Transverse colon (tissue), 4 donors: ENCODE measurements at regions not wholly inside any gene's neighbourhood (a gene's known extent, or its start where the extent isn't known, plus 50 kb on each side); places are given as distances from the start of the nearest gene placed in this dataset.
"Not testable (repeated sequence)": the region's sequence is repeated elsewhere in the genome, so short reads cannot be mapped to it uniquely, and the experiment has no call there.

Source experiments
- DNase-seq: peaks from one replicate; pipeline ENCODE4 v3.0.0-alpha.2; 2019
- H3K27ac ChIP-seq, 4 donors: fragments of 200-600 bp; sonication (generic); 2 replicates each; pipeline ENCODE4 v1.5.1; 2016 to 2018; ENCODE audit warnings: inconsistent platforms in 4 of 4
- H3K27me3 ChIP-seq: fragments of 200-600 bp; sonication (generic); 2 replicates; pipeline ENCODE4 v1.5.1; 2017; ENCODE audit warnings: inconsistent platforms
- H3K36me3 ChIP-seq, 4 donors: fragments of 200-600 bp; sonication (generic); 2 replicates each; pipeline ENCODE4 v1.5.1; 2017 to 2019; ENCODE audit warnings: inconsistent platforms in 4 of 4
- H3K4me1 ChIP-seq, 4 donors: fragments of 200-600 bp; sonication (generic); 2 replicates each; pipeline ENCODE4 v1.5.1; 2017 to 2020; ENCODE audit warnings: inconsistent platforms in 4 of 4
- H3K4me3 ChIP-seq, 4 donors: fragments of 200-600 bp; sonication (generic); 1 replicate in 1 of 4; 2 replicates in 3 of 4; pipeline versions ENCODE4 v1.5.1 to v1.6.1; 2017 to 2019; ENCODE audit warnings: inconsistent platforms in 4 of 4
- H3K9me3 ChIP-seq, 2 donors: fragments of 200-600 bp; sonication (generic); 2 replicates each; pipeline ENCODE4 v1.5.1; 2017 to 2019; ENCODE audit warnings: inconsistent platforms in 2 of 2
- CTCF ChIP-seq, 5 experiments: fragments of 200-600 bp in 3 of 5; fragments of 450-650 bp in 2 of 5; sonication (generic) in 3 of 5; IDR thresholded peaks; 1 replicate in 2 of 5; 2 replicates in 3 of 5; pipeline ENCODE4 v1.5.1; 2016 to 2017; ENCODE audit warnings: antibody characterized with exemption in 5 of 5, inconsistent platforms in 3 of 5, mild to moderate bottlenecking in 2 of 5, moderate library complexity in 1 of 5
- EP300 ChIP-seq: sonication (generic); formaldehyde crosslinking; IDR thresholded peaks from one replicate; pipeline ENCODE4 v1.6.1; 2017; ENCODE audit warnings: antibody characterized with exemption, low read depth
- POLR2A ChIP-seq: fragments of 450-650 bp; IDR thresholded peaks from one replicate; pipeline ENCODE4 v1.6.1; 2016; ENCODE audit warnings: antibody characterized with exemption, mild to moderate bottlenecking, moderate library complexity
- POLR2AphosphoS5 ChIP-seq, 3 donors: sonication (generic); formaldehyde crosslinking; IDR thresholded peaks; one replicate each; pipeline ENCODE4 v1.6.1; 2016; ENCODE audit warnings: antibody characterized with exemption in 3 of 3
- WGBS, 2 donors: methylation state at CpG; one replicate each; pipeline ENCODE4 v1.1.5; 2018; ENCODE audit warnings: low coverage in 1 of 2; 5-methylcytosine and 5-hydroxymethylcytosine counted together
- in situ Hi-C, 4 donors: fragments of 200-750 bp; cut with MboI; loops; one replicate each; pipeline versions ENCODE4 v1.15.0 to v1.15.1; 2017; ENCODE audit warnings: low sequenced_read_pairs in 3 of 4, low pct_ligation_motif_present in 1 of 4, low pct_unique_long_range_greater_than_20kb in 1 of 4
- intact Hi-C: fragments of 100-400 bp; cut with DNase I; formaldehyde crosslinking; loops from one replicate; pipeline ENCODE4 v1.15.1; 2023; ENCODE audit warnings: low total_unique reads

GRCh38 chr3:153503873-153504272 is 341.8 kb downstream of the RAP2B start:
- Histone ChIP-seq H3K4me1 (no peaks in the 10 kb centered on the region), H3K4me3 (no peak overlapping the region), H3K27ac (no peak overlapping the region), H3K36me3 (no peaks in the 10 kb centered on the region), H3K27me3 (no peaks in the 10 kb centered on the region), H3K9me3 (no peaks in the 10 kb centered on the region)
- no peak for TF ChIP-seq EP300
- TF ChIP-seq CTCF (IDR thresholded peaks at IDR 0.05), result no peak
- TF ChIP-seq POLR2AphosphoS5 (IDR thresholded peaks at IDR 0.05), result no peak
- TF ChIP-seq POLR2A, result no peak
- intact Hi-C loops, result no loop called here
- in situ Hi-C loops, result no loop called here
- DNase-seq, result no peak
- 83 to 90% methylated on average over 7 of the region's 7 CpGs for WGBS, 2 donors

DNA sequence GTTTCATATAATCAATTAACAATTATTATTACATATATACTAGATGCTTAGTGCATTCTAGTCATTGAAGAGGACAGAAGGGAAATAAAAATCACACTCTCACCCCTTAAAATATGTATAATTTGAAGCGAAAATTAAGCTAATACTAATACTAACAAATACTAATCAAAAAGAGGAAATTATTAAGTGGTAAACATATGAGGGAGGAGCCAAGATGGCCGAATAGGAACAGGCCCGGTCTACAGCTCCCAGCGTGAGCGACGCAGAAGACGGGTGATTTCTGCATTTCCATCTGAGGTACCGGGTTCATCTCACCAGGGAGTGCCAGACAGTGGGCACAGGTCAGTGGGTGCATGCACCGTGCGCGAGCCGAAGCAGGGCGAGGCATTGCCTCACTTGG is 344.2 kb downstream of the RAP2B start:
- H3K4me1 ChIP-seq, in situ Hi-C loops, H3K36me3 ChIP-seq, DNase-seq, H3K27ac ChIP-seq, H3K4me3 ChIP-seq, intact Hi-C loops, H3K9me3 ChIP-seq, H3K27me3 ChIP-seq: not testable (repeated sequence)
- 87% methylated on average over 7 to 11 of the region's 13 CpGs for WGBS, 2 donors

GRCh38 chr3:153506686-153507085 is 344.7 kb downstream of the RAP2B start:
- H3K4me1 ChIP-seq, H3K27ac ChIP-seq, H3K27me3 ChIP-seq, H3K9me3 ChIP-seq, intact Hi-C loops, in situ Hi-C loops, H3K36me3 ChIP-seq, H3K4me3 ChIP-seq: not testable (repeated sequence)
- peak; percentile 46 for DNase-seq
- WGBS, 2 donors, result 76% methylated on average over 13 of the region's 15 CpGs; no CpG with 5 or more reads in 1 of the 2 donors

- WGBS, 2 donors, result 0 to 12% methylated on average over 1 of the region's 1 CpG
- H3K4me3 ChIP-seq, result no peak overlapping the region
- no peaks in the 10 kb centered on the region for H3K27me3 ChIP-seq
- no peaks in the 10 kb centered on the region for H3K4me1 ChIP-seq
- intact Hi-C loops, result no loop called here
- in situ Hi-C loops, result no loop called here
- no peak for DNase-seq
- H3K9me3 ChIP-seq, result peaks cover 0 to 1% of the 10 kb centered on the region in 2 donors
- no peaks in the 10 kb centered on the region for H3K36me3 ChIP-seq
- no peak for TF ChIP-seq POLR2AphosphoS5 (IDR thresholded peaks at IDR 0.05)
- TF ChIP-seq EP300, result no peak
- TF ChIP-seq CTCF (IDR thresholded peaks at IDR 0.05), result peak in 3 of 5 experiments; percentile 10 to 17 (median 14)
- no peak for TF ChIP-seq POLR2A
- no peak overlapping the region for H3K27ac ChIP-seq
Measured at GRCh38 chr3:153513236-153513635, 351.2 kb downstream of the RAP2B start.

- no peaks in the 10 kb centered on the region for H3K36me3 ChIP-seq
- DNase-seq, result no peak
- H3K27me3 ChIP-seq, result no peaks in the 10 kb centered on the region
- H3K27ac ChIP-seq, result no peak overlapping the region
- peaks cover 4 to 7% of the 10 kb centered on the region in 2 donors for H3K9me3 ChIP-seq
- in situ Hi-C loops, result no loop called here
- H3K4me3 ChIP-seq, result no peak overlapping the region
- H3K4me1 ChIP-seq, result no peaks in the 10 kb centered on the region
- intact Hi-C loops, result no loop called here
- TF ChIP-seq POLR2A (no peak), CTCF (IDR thresholded peaks at IDR 0.05) (no peak), EP300 (no peak), POLR2AphosphoS5 (IDR thresholded peaks at IDR 0.05) (no peak)
Measured at GRCh38 chr3:153528473-153528872, 366.4 kb downstream of the RAP2B start.
